ENCODE measurements at regions not wholly inside any gene's neighbourhood (a gene's known extent, or its start where the extent isn't known, plus 50 kb on each side); places are given as distances from the start of the nearest gene placed in this dataset.

GRCh38 chr6:166718516-166718915 is 91.5 kb upstream of the RPS6KA2 start:
- TF ChIP-seq EZH2 (IDR thresholded peaks at IDR 0.05; ENCODE audit: borderline replicate concordance, low read depth, low read length, severe bottlenecking) (no peak), CTCF (IDR thresholded peaks at IDR 0.05; ENCODE audit: extremely low read depth in 1 of 2, insufficient read depth in 1 of 2, low read depth in 1 of 2, low read length in 2 of 2) (no peak)

All from endothelial cell of umbilical vein (primary cell).